Left ventricle myocardium inferior (tissue), 1 donor: ENCODE measurements at regions not wholly inside any gene's neighbourhood (a gene's known extent, or its start where the extent isn't known, plus 50 kb on each side); places are given as distances from the start of the nearest gene placed in this dataset.
"Not testable (repeated sequence)": the region's sequence is repeated elsewhere in the genome, so short reads cannot be mapped to it uniquely, and the experiment has no call there.

ENCODE experiments used
- DNase-seq: peaks from one replicate; pipeline ENCODE4 v3.0.0-alpha.2; 2020
- H3K27ac ChIP-seq: fragments of 200-600 bp; replicated peaks from 2 replicates; pipeline ENCODE4 v1.8.0; 2021
- H3K27me3 ChIP-seq: fragments of 200-600 bp; 2 replicates; pipeline ENCODE4 v1.8.0; 2021; ENCODE audit warnings: low read depth
- H3K36me3 ChIP-seq: fragments of 200-600 bp; 2 replicates; pipeline ENCODE4 v1.8.0; 2021
- H3K4me1 ChIP-seq: fragments of 200-600 bp; 2 replicates; pipeline ENCODE4 v1.8.0; 2021
- H3K4me3 ChIP-seq: fragments of 200-600 bp; 2 replicates; pipeline ENCODE4 v1.8.0; 2021; ENCODE audit warnings: mild to moderate bottlenecking, moderate library complexity
- H3K9me3 ChIP-seq: fragments of 200-600 bp; replicated peaks from 2 replicates; pipeline ENCODE4 v1.8.0; 2021
- intact Hi-C: fragments of 100-400 bp; cut with micrococcal nuclease; formaldehyde crosslinking; loops from one replicate; pipeline ENCODE4 v1.11.0; 2022
- TF ChIP-seq, protein P1 (sequence below): fragments of 200-600 bp; IDR thresholded peaks from 2 replicates; pipeline ENCODE4 v1.8.0; 2021; ENCODE audit warnings: antibody characterized with exemption, mild to moderate bottlenecking, borderline replicate concordance
- donor health status: DM: no; HTN: yes; CAD: no; lungs with severe emphysema.

- Histone ChIP-seq H3K27ac (no peak overlapping the region), H3K36me3 (no peaks in the 10 kb centered on the region), H3K4me3 (no peak overlapping the region), H3K27me3 (peaks cover 40% of the 10 kb centered on the region), H3K9me3 (no peaks in the 10 kb centered on the region), H3K4me1 (peaks cover 9% of the 10 kb centered on the region)
- TF ChIP-seq, protein P1, sequence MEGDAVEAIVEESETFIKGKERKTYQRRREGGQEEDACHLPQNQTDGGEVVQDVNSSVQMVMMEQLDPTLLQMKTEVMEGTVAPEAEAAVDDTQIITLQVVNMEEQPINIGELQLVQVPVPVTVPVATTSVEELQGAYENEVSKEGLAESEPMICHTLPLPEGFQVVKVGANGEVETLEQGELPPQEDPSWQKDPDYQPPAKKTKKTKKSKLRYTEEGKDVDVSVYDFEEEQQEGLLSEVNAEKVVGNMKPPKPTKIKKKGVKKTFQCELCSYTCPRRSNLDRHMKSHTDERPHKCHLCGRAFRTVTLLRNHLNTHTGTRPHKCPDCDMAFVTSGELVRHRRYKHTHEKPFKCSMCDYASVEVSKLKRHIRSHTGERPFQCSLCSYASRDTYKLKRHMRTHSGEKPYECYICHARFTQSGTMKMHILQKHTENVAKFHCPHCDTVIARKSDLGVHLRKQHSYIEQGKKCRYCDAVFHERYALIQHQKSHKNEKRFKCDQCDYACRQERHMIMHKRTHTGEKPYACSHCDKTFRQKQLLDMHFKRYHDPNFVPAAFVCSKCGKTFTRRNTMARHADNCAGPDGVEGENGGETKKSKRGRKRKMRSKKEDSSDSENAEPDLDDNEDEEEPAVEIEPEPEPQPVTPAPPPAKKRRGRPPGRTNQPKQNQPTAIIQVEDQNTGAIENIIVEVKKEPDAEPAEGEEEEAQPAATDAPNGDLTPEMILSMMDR = no peak
- intact Hi-C loops = loop anchor here (10.0 kb wide), 1 partner anchor 401 kb away; no protein-coding TSS in a partner anchor
- DNase-seq = no peak
These were observed 87.4 kb upstream of the SYT13 start for GRCh38 chr11:45373506-45374035.

DNA sequence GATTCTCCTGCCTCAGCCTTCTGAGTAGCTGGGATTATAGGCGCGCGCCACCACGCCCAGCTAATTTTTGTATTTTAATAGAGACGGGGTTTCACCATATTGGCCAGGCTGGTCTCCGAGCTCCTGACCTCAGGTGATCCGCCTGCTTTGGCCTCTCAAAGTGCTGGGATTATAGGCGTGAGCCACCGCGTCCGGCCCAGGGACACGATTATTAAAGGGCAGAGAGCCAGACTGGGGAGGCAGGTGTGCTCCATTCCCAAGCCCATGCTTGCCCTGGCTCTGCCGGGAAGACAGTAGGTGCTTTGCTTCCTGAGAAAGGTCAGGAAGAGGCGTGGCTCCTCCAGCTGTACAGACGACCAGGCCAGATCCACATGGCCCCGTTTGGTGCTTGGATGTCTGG, 86.3 kb upstream of the SYT13 start:
- H3K27ac ChIP-seq, H3K36me3 ChIP-seq, DNase-seq, H3K4me1 ChIP-seq, H3K9me3 ChIP-seq, H3K4me3 ChIP-seq: not testable (repeated sequence)
- intact Hi-C loops = loop anchor here (10.0 kb wide), 1 partner anchor 402 kb away; no protein-coding TSS in a partner anchor
- peaks cover 40% of the 10 kb centered on the region for H3K27me3 ChIP-seq

DNA sequence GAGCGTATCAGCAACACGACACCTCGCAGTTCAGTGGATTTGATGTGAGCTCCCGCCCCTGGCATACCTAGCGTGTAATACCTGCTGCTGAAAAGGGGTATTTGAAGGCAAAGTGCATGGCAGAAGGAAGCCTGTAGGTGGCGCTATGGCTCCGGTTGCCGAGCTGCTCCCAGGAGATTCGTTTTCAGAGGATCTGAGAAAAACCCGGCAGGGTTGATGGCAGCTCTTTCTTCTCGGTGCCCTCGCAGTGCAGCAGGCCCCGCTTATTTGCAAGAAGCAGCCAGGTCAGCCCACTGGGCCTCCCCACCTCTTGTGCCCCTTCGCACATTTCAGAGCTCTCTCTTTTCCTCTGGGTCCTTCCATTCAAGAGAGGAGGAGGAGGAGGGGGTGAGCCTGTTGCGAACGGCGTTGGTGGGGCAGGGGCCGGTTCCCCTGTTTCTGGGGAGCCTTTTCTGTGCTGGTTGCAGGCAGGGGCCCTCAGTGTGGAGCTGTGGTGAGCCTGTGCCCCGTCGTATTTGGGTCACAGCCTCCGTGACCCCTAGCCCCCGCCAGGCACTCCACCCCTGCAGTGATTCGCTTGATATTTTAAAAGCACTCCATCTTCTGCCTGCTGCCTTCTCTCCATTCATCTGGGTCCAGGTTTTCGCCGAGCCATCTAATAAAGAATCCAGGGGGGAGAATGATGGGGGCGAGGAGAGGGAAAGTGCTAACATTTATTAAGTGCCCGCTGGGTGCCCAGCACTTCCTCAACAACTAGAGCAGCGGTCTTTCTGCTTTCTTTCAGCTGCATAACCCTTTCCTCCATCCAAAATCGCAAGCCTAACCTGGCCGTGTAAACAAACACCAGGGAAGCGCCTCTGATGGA, 85.3 kb upstream of the SYT13 start:
- Histone ChIP-seq H3K27me3 (peaks cover 38% of the 10 kb centered on the region), H3K4me1 (peaks cover 9% of the 10 kb centered on the region)

GRCh38 chr11:45369313-45369712, 83.2 kb upstream of the SYT13 start:
- DNase-seq = no peak
- Histone ChIP-seq H3K27me3 (peaks cover 28% of the 10 kb centered on the region), H3K36me3 (no peaks in the 10 kb centered on the region), H3K4me1 (peaks cover 9% of the 10 kb centered on the region), H3K4me3 (no peak overlapping the region), H3K27ac (no peak overlapping the region), H3K9me3 (no peaks in the 10 kb centered on the region)
- TF ChIP-seq, protein P1 = no peak
- intact Hi-C loops = no loop called here

More for the DNA sequence above, 85.3 kb upstream of the SYT13 start:
- no peaks in the 10 kb centered on the region for H3K9me3 ChIP-seq
- peak; percentile 57 for DNase-seq
- H3K4me3 ChIP-seq = peak overlapping the region; percentile 32
- TF ChIP-seq, protein P1 = peak; percentile 94
- H3K27ac ChIP-seq = no peak overlapping the region
- H3K36me3 ChIP-seq = no peaks in the 10 kb centered on the region
- intact Hi-C loops = loop anchor here (10.0 kb wide), 1 partner anchor 403 kb away; no protein-coding TSS in a partner anchor

DNA sequence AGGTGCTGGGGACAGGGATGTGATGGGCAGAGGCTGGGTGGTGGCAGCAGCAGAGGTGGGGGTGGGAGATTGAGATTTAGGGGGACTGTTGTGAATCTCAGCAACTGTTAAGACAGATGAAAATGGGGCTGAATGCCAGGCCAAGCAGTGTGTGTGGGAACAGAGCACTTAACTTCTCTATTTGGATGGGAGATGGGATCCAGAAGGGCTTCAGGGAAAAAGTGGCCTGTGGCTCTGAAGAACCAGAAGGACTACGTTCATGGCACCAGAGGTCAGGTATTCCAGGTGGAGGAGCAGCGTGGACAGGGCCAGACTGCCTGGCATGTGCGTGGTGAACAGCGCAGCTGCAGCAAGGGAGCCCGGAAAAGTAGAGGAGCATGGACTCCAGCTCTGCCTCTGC, 82.6 kb upstream of the SYT13 start:
- Histone ChIP-seq H3K27me3 (peaks cover 28% of the 10 kb centered on the region), H3K9me3 (no peaks in the 10 kb centered on the region), H3K4me3 (no peak overlapping the region), H3K27ac (no peak overlapping the region), H3K36me3 (no peaks in the 10 kb centered on the region), H3K4me1 (peaks cover 9% of the 10 kb centered on the region)
- intact Hi-C loops = no loop called here
- DNase-seq = no peak
- TF ChIP-seq, protein P1 = no peak
